ENCODE measurements at regions not wholly inside any gene's neighbourhood (a gene's known extent, or its start where the extent isn't known, plus 50 kb on each side); places are given as distances from the start of the nearest gene placed in this dataset.

- no peak for TF ChIP-seq CTCF (IDR thresholded peaks at IDR 0.05)
- TF ChIP-seq POLR2A (IDR thresholded peaks at IDR 0.05): no peak
Measured at GRCh38 chr3:18208856-18209255, 216.3 kb downstream of the SATB1 start.
